ENCODE measurements at regions not wholly inside any gene's neighbourhood (a gene's known extent, or its start where the extent isn't known, plus 50 kb on each side); places are given as distances from the start of the nearest gene placed in this dataset.

GRCh38 chr15:66954601-66955000 lies 110.8 kb upstream of the SMAD3 start:
- TF ChIP-seq FOXP4 (CRISPR knock-in tag; IDR thresholded peaks at IDR 0.05; ENCODE audit: borderline replicate concordance) = no peak
- no peak for TF ChIP-seq GABPA (tag; conservative IDR thresholded peaks at IDR 0.05; ENCODE audit: low read depth)
- TF ChIP-seq TBL1XR1 (IDR thresholded peaks at IDR 0.05; ENCODE audit: low read length in 2 of 2) = no peak
- no peak for TF ChIP-seq CREM (IDR thresholded peaks at IDR 0.05; ENCODE audit: low read depth)
- no peak for TF ChIP-seq HNRNPK (IDR thresholded peaks at IDR 0.05; ENCODE audit: low read depth, low read length, poor library complexity, severe bottlenecking)
- TF ChIP-seq PHF8 (IDR thresholded peaks at IDR 0.05; ENCODE audit: borderline replicate concordance, low read length) = no peak
- TF ChIP-seq CTCF (IDR thresholded peaks at IDR 0.05 in 2 of 3, conservative IDR thresholded peaks at IDR 0.05 in 1 of 3; ENCODE audit: insufficient read depth in 2 of 3, low read depth in 1 of 3, low read length in 3 of 3) = no peak
- no peak for TF ChIP-seq IRF2 (CRISPR knock-in tag; IDR thresholded peaks at IDR 0.05)
- no peak for TF ChIP-seq TAF1 (IDR thresholded peaks at IDR 0.05; ENCODE audit: control insufficient read depth, extremely low read depth, insufficient read depth, low read length, severe bottlenecking)
- TF ChIP-seq ZNF707 (CRISPR knock-in tag; conservative IDR thresholded peaks at IDR 0.05) = no peak
- no peak for TF ChIP-seq GATAD2B (IDR thresholded peaks at IDR 0.05; ENCODE audit: borderline replicate concordance)
- no peak for TF ChIP-seq NELFE (IDR thresholded peaks at IDR 0.05; ENCODE audit: insufficient read depth, insufficient read length)
